Nucleus accumbens (tissue), 56 donors: ENCODE measurements at regions not wholly inside any gene's neighbourhood (a gene's known extent, or its start where the extent isn't known, plus 50 kb on each side); places are given as distances from the start of the nearest gene placed in this dataset.
"Not testable (repeated sequence)": the region's sequence is repeated elsewhere in the genome, so short reads cannot be mapped to it uniquely, and the experiment has no call there.

Experiments used
- DNase-seq, 56 donors: peaks; one replicate each; lab custom pipeline; 2025; lab: John Stamatoyannopoulos, UW

DNA sequence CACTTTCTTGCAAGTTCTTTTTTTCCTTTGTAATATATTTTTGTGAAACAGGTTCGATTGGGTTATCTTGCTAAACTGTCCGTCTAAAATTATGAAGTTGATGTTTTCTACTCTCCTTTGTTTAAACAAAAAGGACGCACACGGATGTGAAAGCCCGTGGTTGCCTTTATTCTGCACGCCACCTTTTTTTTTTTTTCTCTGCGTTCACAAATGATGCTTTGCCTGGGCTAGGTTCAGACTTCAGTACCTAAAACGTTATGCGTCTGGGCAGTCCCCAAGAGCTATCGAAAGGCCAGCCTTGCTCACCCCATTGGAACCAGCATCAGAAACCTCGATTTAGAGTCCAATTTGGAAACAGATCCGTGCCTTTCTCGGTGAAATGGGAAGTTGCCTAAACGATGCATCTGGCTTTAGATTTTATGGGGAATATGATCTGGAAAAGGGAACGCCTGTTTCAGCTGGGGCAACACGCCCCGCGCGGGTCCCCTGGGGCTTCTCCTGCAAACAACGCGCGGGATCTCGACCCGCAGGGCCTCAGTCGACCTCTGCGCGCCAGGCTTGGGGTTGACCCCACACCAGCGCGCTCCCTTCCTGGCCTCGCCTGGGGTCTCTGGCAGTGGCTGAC lies 113.9 kb downstream of the KCNRG start:
- DNase-seq, result no peak

DNA sequence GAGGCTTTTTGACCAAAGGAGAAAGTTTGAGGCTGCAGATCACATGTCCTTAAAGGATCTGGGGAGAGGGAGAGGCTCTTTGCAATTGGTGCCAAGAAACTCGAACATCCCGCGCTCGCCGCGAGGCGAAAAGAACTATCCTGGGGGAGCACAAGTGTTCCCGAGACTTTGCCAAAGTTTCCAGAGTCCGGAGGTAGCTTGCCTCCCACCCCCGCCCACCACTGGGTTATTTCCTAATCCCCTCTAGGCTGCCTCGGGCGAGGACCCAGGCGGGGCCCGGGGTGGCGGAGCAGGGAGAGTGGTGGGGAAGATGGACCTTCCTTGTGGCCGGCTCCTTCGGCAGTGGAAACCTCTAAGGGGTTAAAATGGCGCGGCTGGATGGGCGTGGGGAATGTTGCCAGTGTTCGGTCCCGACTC lies 114.5 kb downstream of the KCNRG start:
- DNase-seq, result no peak

DNA sequence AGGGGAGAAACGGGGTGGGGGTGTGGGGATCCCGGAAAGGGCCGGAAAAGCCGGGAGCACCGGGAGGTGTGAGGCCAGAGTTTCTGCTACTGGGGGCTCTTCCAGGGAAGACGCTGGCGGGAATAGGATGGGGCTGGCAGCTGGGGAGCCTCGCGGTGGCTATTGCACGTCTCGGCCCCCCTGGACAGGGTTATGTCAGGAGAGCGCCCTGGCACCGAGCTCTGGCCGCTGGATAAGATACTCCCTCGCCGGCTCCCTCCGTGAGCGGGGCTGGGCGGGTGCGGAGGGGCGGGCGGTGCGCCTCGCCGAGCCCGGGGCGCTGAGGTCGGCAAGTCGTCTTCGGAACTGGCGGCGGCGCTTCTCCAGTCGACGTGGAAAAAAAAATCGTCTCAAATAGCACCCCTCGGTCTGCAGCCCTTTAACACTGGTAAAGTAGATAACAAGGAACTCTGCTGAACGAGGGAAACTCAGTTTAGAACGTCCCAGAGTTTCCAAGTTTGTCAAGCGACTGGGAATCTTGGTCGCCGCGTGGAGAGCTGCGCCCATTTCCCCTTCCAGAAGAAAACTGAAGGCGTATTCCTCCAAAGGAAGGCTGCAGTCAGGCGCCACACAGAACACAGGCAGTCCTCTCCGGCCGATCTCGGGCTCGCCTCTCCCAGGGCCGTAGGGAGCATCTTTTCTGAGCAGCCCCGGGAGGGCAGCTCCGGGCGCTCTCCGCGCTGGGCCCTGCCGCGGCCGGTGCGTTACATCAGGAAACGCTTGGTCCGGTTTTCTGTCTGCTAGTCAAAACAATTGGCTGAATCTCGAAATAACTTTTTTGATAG lies 115.1 kb downstream of the KCNRG start:
- peak in 2 of 56 donors; percentile 17 to 34 for DNase-seq

DNA sequence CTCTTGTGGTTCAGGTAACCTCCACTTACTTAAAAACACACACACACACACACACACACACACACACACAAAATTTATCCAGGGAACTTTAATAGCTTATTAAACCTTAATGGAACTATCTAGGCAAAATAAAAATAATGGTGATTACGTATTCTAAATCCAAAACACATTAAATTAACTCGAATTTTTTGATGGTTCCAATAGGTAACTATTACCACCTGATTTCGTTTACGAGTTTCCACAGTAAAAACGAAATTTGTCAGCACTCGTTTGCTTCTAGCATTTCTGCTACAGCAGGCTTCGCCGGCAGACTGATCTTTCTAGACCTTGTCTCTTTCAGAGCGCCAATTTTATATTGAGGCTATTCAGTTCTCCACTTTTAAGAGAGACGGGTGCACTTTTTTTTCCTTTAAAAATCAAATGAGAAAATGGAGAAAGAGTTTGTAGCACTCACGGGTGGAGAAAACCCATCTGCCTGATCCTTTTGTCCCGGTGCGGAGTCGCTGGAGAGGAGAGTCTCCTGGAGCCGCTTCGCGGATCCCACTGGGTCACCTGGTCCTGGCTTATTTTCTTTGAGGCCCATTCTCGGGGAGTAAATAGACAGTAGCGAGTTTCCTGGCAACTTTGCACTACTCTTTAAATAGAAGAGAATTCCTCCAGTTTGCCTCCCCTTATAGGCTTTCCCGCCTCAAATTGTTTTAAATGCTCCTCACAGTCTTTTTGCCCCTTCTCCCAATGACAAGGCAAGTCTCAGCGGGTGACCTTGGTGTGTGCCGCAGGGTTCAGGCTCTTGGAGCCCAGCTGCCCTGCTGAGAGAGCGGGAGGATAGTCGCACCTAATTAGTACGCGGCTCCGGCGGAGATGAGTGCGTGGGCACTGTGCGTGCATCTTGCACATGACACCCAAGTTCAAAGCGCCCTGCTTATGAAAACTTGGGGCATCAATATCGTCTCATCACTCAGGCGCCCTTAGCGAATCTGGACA lies 117.0 kb downstream of the KCNRG start:
- DNase-seq, result no peak

DNA sequence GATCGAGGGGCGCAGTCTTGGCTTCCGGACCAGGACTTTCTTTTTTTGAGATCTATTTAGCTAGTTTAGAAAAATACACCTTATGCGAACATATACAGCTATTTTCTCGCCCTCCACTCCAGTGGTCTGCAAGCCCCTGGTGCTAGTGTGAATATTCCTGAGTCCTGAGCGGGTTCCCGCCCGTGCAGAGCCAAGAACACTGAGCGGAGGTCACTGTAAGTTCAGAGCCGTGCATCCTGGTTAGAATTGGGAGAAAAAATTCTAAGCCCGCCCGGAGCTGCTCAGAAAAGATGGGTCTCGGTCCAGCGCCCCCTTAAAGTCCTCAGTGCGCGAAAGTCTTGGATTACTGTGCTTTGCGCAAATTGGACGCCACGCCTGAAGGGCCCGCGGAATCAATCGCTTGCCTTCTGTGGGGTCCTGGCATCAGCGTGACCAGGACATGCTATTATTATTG lies 117.7 kb downstream of the KCNRG start:
- DNase-seq, result no peak

DNA sequence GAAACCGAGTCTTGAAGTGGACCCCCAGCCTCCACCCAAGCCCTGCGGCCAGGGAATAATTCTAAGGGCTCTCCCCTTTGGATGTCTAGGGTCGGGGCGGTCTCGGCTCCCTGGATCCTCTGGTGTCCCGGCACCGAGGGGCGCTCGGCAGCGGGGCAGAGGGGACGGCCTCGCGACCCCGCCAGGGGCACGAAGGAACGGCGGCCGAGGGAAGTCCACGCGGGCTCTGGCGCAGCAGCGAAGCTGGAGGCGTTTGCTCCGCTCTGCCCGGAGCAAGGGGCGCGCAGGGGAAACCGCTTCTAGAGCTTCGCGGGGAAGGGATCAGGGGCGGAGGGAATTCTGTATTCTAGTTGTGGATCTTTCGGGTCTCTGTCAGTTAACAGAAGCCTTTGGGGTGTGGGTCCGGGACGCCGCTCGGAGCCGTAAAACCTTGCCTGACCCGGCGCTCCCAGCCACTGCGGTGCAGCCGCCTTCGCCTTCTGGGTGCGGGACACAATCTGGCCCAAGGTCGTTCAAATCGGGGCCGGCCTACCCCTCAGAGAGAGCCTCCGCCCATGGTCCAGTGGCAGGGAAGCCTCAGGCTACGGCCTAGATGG lies 118.2 kb downstream of the KCNRG start:
- DNase-seq, result no peak

DNA sequence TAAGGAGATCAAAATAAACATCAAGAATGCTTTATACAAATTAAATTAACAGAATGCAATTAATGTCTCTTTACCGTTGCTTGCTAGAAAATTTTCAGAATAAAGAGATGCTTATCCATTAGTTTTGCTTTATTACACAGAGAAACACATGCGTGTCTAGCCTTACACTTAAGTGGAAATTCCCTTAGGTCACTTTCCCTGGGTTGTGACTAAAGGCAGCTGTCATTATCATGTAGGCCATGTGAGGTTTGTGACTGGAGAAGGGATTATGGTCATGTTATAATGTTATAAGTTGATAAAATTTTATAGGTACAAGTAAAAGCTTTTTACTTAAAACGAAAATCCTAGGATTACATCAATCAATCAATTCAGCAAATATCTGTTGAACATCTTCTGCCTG lies 121.0 kb downstream of the KCNRG start:
- no peak for DNase-seq

DNA sequence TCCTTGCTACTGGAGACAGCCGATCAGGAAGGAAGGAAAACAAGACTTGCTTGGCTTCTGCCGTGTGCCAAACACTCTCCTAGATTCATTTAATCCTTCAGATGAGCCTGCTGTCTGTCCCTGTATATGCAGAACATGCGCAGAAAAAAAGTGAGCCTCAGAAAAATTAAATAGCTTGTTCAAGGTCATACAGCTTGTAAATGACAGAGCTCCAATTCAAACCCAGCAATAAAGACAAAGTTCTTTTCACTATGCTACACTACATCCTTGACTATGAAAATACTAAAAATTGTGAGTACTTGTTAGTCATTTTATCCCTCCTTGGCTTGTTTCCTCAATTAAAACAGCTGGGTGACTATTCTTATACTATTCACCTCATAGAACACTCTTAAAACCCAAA lies 121.4 kb downstream of the KCNRG start:
- no peak for DNase-seq

DNA sequence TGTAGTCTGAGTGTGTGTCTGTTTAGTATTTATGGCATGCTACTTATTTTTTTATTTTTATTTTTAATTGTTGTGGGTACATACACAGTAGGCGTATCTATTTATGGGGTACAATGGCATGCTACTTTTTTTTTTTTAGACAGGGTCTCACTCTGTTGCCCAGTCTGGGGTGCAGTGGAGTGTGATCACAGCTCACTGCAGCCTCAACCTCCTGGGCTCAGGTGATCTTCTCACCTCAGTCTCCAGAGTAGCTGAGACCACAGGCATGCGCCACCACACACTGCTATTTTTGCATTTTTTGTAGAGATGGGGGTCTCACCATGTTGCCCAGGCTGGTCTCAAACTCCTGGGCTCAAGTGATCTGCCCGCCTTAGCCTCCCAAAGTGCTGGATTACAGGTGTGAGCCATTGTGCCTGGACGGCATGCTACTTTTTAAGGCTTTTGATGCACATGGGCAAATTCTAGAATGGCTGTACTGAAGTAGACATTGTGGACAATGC lies 124.2 kb downstream of the KCNRG start:
- DNase-seq, result not testable (repeated sequence)

DNA sequence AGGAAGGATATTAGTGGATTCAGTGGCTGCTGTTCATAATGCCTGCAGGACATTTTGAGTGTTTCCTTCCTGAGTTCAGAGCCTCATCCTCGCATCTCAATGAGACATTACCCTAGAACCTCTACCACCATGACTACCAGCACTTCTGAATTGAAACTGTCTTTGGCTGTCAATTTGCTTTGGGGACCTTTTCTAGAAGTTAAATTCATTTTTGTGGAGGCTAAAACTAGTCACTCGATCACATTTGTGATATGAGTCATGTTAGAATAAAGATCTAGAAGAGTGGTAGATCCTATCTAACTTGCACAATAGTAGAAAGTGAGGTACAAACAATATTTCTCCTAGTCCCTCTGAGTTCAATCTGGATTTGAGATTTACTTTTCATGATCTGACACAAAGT lies 124.9 kb downstream of the KCNRG start:
- DNase-seq, result no peak

DNA sequence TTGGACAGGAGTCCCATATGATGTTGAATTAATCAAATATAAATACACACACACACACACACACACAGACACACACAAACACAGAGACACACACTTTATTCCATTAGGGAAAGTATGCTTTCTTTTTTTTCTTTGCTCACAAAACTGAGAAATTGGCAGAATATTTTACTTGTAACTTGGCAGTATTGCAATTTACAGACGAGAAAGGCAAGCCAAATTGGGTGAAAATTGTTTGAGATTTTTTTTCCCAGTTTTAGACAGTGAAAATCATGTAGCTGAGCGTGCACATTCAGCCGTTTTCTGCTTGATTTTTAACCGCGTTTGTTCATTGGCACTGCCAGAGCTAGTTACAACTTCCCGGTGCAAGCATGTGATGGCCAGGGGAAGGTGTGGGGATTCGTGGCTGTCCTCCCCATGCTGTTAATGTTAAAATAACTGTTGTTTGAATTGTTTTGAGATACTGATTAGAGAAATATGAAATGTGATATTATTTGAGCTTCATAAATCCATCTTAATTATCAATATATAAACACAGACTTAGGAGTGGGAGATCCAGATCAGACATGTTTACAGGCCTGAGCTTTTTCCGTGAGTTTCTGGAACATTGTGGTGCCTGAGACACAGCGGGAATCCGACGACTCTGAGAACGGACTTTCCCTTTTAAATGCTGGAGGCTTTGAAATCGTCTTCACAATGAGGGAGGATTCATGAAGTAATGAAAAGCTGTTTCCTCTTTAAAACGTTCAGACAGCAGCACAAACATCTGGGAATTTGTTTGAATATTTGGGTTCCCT lies 125.5 kb downstream of the KCNRG start:
- DNase-seq, result no peak

DNA sequence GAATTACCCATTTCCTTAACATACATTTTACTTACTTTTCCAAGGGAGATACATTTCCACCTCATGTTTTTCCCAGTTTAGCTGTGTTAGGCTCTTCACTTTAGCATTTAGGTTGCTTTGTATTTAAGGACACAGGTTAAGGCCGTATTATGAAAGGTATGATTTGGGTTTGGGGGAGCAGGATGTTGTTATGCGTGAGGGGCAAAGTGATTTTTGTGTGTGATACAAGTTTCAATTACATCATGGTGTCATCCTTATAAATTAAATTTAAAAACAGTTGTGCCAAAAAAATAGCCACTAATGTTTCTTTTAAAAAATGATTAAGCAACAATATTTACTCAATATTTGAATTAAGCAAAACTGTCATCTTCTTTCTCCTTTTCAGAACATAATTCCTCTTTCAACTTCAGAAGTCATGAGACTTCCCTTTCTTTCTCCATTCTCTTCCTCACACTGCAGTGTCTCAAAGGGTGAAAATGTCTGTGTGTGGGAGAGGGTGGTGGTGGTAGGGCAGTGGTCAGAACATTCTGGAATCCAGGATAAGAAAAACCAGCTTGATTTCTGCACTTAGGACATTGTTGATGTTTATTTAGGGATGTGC lies 126.2 kb downstream of the KCNRG start:
- no peak for DNase-seq

DNA sequence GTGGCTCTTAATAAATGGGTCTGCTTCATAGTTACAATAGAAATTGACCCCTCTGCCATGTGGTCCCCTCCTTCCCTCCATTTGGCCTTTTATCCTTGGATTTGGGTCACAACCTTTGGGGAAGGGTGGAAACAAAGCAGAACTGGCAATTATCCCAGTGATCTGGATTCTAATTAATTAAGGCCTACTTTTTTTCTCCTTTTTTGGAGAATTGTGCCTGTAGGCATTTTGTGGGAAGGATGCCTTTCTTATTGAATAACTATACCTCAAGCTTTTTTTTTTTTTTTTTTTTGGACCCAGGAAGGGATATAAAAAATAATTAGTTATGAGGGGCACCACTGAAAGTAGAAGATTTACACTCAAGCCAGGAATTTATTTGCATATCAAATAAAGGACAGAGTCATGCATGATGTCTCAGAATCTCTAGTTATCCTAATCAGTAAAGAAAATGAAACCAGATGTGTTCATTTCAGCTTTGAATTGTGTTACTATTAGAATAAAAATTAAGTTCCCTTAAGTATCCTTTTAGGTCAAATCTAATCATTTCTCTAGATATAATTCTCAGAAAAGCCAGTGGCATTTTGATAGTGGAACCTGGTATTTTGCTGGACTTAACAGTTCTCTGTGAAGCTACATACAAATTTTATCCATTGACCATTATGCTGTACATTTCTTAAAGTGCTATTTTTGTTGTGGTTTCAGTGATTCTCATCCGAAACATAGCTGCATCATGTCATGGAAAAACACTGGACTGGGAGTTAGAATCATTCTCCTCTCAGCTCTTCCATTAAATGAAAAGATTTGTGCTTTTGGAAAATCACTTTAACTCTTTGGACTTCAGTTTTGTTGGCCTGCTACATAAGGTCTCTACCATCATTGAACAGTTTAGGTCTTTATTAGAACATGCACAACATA lies 129.3 kb downstream of the KCNRG start:
- DNase-seq, result no peak

DNA sequence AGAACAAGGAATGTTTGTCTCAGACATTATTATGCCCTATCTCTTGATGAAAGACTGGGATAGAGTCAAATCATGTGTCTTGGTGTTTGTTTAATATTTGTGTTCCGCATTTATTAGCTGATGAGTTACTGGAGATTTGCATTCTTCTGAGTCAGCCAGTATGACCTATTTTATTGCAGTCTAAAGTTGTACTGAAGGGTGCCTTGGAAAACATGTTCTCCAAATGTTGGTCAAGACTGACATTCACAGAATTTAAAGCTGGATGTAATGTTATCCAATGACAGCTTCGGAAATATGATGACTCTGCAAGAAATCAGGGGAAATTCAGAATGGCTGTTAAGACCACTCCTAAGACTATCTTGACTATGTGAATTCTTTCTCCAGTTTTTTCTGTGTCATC lies 134.0 kb downstream of the KCNRG start:
- DNase-seq, result no peak

DNA sequence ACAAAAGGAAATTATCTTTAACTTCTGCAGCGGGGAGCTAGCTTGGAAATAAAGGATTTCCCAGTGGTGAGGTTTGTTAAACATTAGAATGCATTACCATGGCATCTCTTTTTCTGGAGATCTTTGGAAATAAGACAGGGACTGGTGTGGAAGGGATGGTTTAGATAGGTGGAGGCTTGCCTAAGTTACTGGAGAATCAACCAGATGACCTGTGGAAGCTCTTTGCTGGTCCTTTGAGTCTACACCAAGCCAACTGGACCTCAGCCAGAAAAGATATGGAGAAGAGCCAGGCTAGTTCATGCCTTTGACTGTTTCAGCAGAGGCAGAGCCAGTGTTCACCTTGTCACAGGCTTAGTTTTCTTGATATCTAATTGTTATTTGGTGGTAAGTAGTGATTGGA lies 134.7 kb downstream of the KCNRG start:
- no peak for DNase-seq

DNA sequence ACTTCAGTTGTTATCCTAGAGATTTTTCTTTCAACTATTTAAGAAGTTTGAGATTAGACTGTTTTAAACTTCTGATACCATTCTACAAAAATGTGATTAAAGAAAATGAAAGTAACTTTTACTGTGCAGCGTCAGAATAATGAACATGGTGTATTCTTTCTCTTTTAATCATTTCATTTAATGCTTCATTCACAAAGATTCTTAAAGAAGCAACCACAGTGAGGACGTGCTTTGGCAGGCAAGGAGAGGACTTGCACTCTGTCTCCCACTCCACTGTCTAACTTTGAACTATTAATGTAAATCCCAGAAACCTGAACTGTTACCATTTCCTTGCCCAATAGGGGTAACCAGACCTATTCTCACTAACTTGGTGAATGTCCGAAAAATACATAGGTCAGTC lies 137.0 kb downstream of the KCNRG start:
- no peak for DNase-seq

DNA sequence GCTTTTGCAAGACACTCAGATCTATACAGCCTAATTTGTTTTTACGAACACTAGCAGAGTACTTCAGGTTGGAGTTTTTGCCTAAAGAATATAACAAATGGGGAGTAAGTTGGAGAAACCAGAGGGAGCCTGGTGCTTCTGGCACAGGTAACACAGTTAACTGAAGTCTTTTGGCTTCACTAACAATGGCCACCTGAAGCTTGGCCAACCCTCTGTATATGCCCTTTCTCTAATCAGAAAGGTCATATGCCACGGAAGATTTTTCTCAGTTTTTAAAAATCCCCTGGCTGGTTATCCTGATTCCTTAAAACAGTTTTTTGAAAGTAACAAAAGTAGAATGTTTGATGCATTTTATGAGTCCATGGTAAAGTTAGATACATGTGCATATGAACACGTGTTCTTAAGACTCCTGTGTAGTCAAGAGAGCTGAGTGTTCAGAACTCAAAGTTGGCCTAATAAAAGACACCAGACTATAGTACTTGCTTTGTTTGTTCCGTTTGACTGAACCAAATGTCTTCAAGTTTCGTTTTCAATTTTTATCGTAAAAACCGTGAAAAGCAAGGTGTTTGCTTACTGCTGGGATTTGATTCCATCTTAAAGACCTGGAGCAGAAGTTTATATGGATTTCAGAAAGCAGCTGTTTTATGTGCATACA lies 137.5 kb downstream of the KCNRG start:
- DNase-seq, result no peak

DNA sequence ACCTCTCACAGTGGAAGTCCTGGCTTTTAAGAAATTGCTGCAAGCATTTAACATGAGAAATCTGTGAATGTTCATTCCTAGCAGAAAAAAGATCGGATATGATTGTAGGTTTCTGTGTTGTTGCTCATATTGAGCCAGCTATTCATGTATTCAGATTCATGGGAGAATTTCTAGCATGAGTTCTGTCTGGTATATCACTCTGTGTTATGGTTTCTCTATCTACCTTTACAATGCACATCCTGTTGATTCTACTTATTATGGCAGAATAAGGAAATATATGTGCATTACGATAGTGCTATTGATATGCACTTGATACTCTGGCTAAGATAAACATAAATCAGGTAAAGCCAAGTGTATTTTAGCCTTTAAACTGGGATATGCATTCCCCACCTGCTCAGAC lies 138.2 kb downstream of the KCNRG start:
- DNase-seq, result no peak
